HG02973 (cell line): ENCODE measurements at regions not wholly inside any gene's neighbourhood (a gene's known extent, or its start where the extent isn't known, plus 50 kb on each side); places are given as distances from the start of the nearest gene placed in this dataset.

Source experiments
- ATAC-seq: cut with Tn5 transposase; IDR thresholded peaks from one replicate; pipeline ENCODE4 v1.9.1; 2021; ENCODE audit warnings: moderate library complexity; ENCODE audit not compliant: unreplicated experiment

- peak; percentile 90 for ATAC-seq
Measured at GRCh38 chr12:46499901-46500300, 127.3 kb upstream of the SLC38A2 start.

GRCh38 chr12:46499226-46499625, 126.7 kb upstream of the SLC38A2 start:
- no peak for ATAC-seq

GRCh38 chr12:46497739-46498138, 125.2 kb upstream of the SLC38A2 start:
- no peak for ATAC-seq

GRCh38 chr12:46494424-46494823, 121.9 kb upstream of the SLC38A2 start:
- ATAC-seq: no peak

- no peak for ATAC-seq
Measured at GRCh38 chr12:46493834-46494181, 121.2 kb upstream of the SLC38A2 start.

GRCh38 chr12:46493150-46493833, 120.7 kb upstream of the SLC38A2 start:
- ATAC-seq: no peak

GRCh38 chr12:46492471-46493085, 120.0 kb upstream of the SLC38A2 start:
- ATAC-seq: no peak

GRCh38 chr12:46491548-46491947, 119.0 kb upstream of the SLC38A2 start:
- no peak for ATAC-seq

GRCh38 chr12:46490635-46491034, 118.1 kb upstream of the SLC38A2 start:
- ATAC-seq: no peak

GRCh38 chr12:46489951-46490388, 117.4 kb upstream of the SLC38A2 start:
- ATAC-seq: no peak

- no peak for ATAC-seq
Measured at GRCh38 chr12:46487567-46488131, 115.1 kb upstream of the SLC38A2 start.

- no peak for ATAC-seq
Measured at GRCh38 chr12:46486588-46486987, 114.0 kb upstream of the SLC38A2 start.

- ATAC-seq: no peak
Measured at GRCh38 chr12:46485853-46486252, 113.3 kb upstream of the SLC38A2 start.

- ATAC-seq: no peak
Measured at GRCh38 chr12:46484396-46485061, 112.0 kb upstream of the SLC38A2 start.

GRCh38 chr12:46483572-46484395, 111.2 kb upstream of the SLC38A2 start:
- ATAC-seq: no peak

- no peak for ATAC-seq
Measured at GRCh38 chr12:46480724-46481123, 108.2 kb upstream of the SLC38A2 start.

- ATAC-seq: no peak
Measured at GRCh38 chr12:46480316-46480715, 107.7 kb upstream of the SLC38A2 start.

- ATAC-seq: no peak
Measured at GRCh38 chr12:46478123-46478522, 105.5 kb upstream of the SLC38A2 start.

- no peak for ATAC-seq
Measured at GRCh38 chr12:46477541-46477940, 105.0 kb upstream of the SLC38A2 start.

GRCh38 chr12:46475972-46476645, 103.5 kb upstream of the SLC38A2 start:
- no peak for ATAC-seq
